DOHH2 (cell line): ENCODE measurements at regions not wholly inside any gene's neighbourhood (a gene's known extent, or its start where the extent isn't known, plus 50 kb on each side); places are given as distances from the start of the nearest gene placed in this dataset.
"Not testable (repeated sequence)": the region's sequence is repeated elsewhere in the genome, so short reads cannot be mapped to it uniquely, and the experiment has no call there.

Experiments used
- H3F3A ChIP-seq: fragments of 200-600 bp; sonication (generic), shearing (Covaris generic); 2 replicates; pipeline ENCODE4 v1.6.0; 2016; ENCODE audit warnings: antibody characterized with exemption, mild to moderate bottlenecking; ENCODE audit not compliant: control insufficient read depth, insufficient read depth
- H3K27ac ChIP-seq: fragments of 200-600 bp; sonication (generic); 2 replicates; pipeline ENCODE4 v1.5.1; 2014; ENCODE audit warnings: low read depth, mild to moderate bottlenecking, low read length, moderate library complexity
- H3K27me3 ChIP-seq: fragments of 200-600 bp; sonication (generic); 2 replicates; pipeline ENCODE4 v1.6.1; 2014; ENCODE audit warnings: mild to moderate bottlenecking, low read length, mixed read lengths; ENCODE audit not compliant: control insufficient read depth
- H3K36me3 ChIP-seq: fragments of 200-600 bp; sonication (generic); 2 replicates; pipeline ENCODE4 v1.6.1; 2014; ENCODE audit warnings: mild to moderate bottlenecking, low read length, moderate library complexity, mixed read lengths; ENCODE audit not compliant: control insufficient read depth
- H3K4me1 ChIP-seq: fragments of 200-600 bp; sonication (generic); 2 replicates; pipeline ENCODE4 v1.6.1; 2014; ENCODE audit warnings: mild to moderate bottlenecking, low read length, mixed read lengths; ENCODE audit not compliant: control insufficient read depth
- H3K4me2 ChIP-seq: fragments of 200-600 bp; sonication (generic); 2 replicates; pipeline ENCODE4 v1.6.0; 2014; ENCODE audit warnings: mild to moderate bottlenecking, low read length, moderate library complexity
- H3K4me3 ChIP-seq: fragments of 200-600 bp; sonication (generic); 2 replicates; pipeline ENCODE4 v1.5.1; 2014; ENCODE audit warnings: mild to moderate bottlenecking, low read length, mixed read lengths
- H3K79me2 ChIP-seq: fragments of 200-600 bp; sonication (generic); 2 replicates; pipeline ENCODE4 v1.6.1; 2014; ENCODE audit warnings: mild to moderate bottlenecking, low read length, mixed read lengths; ENCODE audit not compliant: control insufficient read depth
- H3K9me2 ChIP-seq: fragments of 200-600 bp; sonication (generic); replicated peaks from 2 replicates; pipeline ENCODE4 v1.6.1; 2014; ENCODE audit warnings: mild to moderate bottlenecking, low read length, mixed read lengths; ENCODE audit not compliant: control insufficient read depth
- H3K9me3 ChIP-seq: fragments of 200-600 bp; sonication (generic); 2 replicates; pipeline ENCODE4 v1.6.1; 2014; ENCODE audit warnings: antibody characterized with exemption, low read length, mixed read lengths; ENCODE audit not compliant: control insufficient read depth, insufficient read depth
- H4K20me1 ChIP-seq: fragments of 200-600 bp; sonication (generic); 2 replicates; pipeline ENCODE4 v1.6.0; 2014; ENCODE audit warnings: low read depth, mild to moderate bottlenecking, antibody characterized with exemption, low read length, moderate library complexity; ENCODE audit not compliant: control insufficient read depth, insufficient read depth
- CTCF ChIP-seq: fragments of 200-600 bp; sonication (generic); IDR thresholded peaks from one replicate; pipeline ENCODE4 v1.5.1; 2014; ENCODE audit warnings: antibody characterized with exemption, mild to moderate bottlenecking, low read depth, low read length; ENCODE audit not compliant: poor library complexity, severe bottlenecking
- EZH2phosphoT487 ChIP-seq: fragments of 200-600 bp; sonication (generic); IDR thresholded peaks from 2 replicates; pipeline ENCODE4 v1.6.1; 2017; ENCODE audit warnings: borderline replicate concordance, mild to moderate bottlenecking, antibody characterized with exemption, low read length, moderate library complexity, mixed read lengths

- H4K20me1 ChIP-seq: no peaks in the 10 kb centered on the region
- H3F3A ChIP-seq: no peaks in the 10 kb centered on the region
- H3K4me2 ChIP-seq: no peak overlapping the region
- H3K36me3 ChIP-seq: no peaks in the 10 kb centered on the region
- peaks cover 10% of the 10 kb centered on the region for H3K4me1 ChIP-seq
- no peaks in the 10 kb centered on the region for H3K9me3 ChIP-seq
- no peaks in the 10 kb centered on the region for H3K9me2 ChIP-seq
- TF ChIP-seq EZH2phosphoT487 (no peak), CTCF (no peak)
- H3K79me2 ChIP-seq: no peaks in the 10 kb centered on the region
- no peak overlapping the region for H3K27ac ChIP-seq
- H3K27me3 ChIP-seq: no peaks in the 10 kb centered on the region
- no peak overlapping the region for H3K4me3 ChIP-seq
These were observed 63.9 kb downstream of the IL12A start for GRCh38 chr3:160052385-160053047.

GRCh38 chr3:160053048-160053391, 64.4 kb downstream of the IL12A start:
- Histone ChIP-seq H3K27ac (no peak overlapping the region), H3K4me3 (no peak overlapping the region), H3K4me2 (no peak overlapping the region), H3K36me3 (no peaks in the 10 kb centered on the region), H3K9me3 (no peaks in the 10 kb centered on the region), H3F3A (no peaks in the 10 kb centered on the region), H3K9me2 (no peaks in the 10 kb centered on the region), H3K79me2 (no peaks in the 10 kb centered on the region), H4K20me1 (no peaks in the 10 kb centered on the region), H3K4me1 (peaks cover 8% of the 10 kb centered on the region), H3K27me3 (no peaks in the 10 kb centered on the region)
- TF ChIP-seq EZH2phosphoT487: no peak

DNA sequence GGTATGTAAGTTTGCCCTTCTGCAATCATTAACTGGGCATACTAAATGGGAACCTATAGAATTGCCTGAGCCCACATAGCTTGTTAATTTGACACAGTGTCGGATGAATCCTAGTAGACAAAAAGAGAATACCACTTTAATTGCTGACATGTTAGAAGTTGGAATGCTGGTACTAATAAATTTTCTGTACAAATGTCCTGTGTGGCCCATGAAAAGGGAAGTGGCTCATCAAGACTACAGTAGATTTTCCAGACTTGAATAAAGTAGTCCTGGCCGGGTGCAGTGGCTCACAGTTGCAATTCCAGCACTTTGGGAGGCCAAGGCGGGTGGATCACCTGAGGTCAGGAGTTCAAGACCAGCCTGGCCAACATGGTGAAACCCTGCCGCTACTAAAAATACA, 66.2 kb downstream of the IL12A start:
- not testable (repeated sequence) for H3K79me2 ChIP-seq, H3F3A ChIP-seq, H4K20me1 ChIP-seq, H3K27ac ChIP-seq, H3K27me3 ChIP-seq, H3K4me3 ChIP-seq, H3K9me2 ChIP-seq, H3K9me3 ChIP-seq, H3K36me3 ChIP-seq, H3K4me1 ChIP-seq, H3K4me2 ChIP-seq

DNA sequence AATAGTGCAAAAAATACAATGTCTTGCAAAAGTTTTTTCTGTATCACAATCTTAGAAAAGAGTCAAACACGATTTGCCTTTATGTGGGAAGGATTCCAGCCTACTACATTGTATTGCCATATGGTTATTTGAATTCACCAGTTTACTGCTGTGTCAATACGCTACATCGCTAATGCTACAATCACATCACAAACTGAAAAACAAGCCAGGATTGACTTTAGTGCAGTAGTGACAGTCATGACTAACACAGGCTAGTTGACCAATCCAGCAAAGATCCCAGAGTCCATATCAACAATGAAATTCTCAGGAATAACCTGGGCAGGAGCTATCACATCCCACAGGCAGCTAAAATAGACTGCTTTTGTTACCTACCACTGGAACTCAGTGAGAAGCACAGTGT, 67.0 kb downstream of the IL12A start:
- H3K36me3 ChIP-seq: no peaks in the 10 kb centered on the region
- H4K20me1 ChIP-seq: no peaks in the 10 kb centered on the region
- no peak overlapping the region for H3K4me3 ChIP-seq
- H3F3A ChIP-seq: no peaks in the 10 kb centered on the region
- H3K9me2 ChIP-seq: no peaks in the 10 kb centered on the region
- no peak overlapping the region for H3K4me2 ChIP-seq
- H3K9me3 ChIP-seq: no peaks in the 10 kb centered on the region
- TF ChIP-seq CTCF (no peak), EZH2phosphoT487 (no peak)
- no peaks in the 10 kb centered on the region for H3K27me3 ChIP-seq
- peaks cover 8% of the 10 kb centered on the region for H3K4me1 ChIP-seq
- H3K27ac ChIP-seq: no peak overlapping the region
- H3K79me2 ChIP-seq: no peaks in the 10 kb centered on the region
